ENCODE measurements at regions not wholly inside any gene's neighbourhood (a gene's known extent, or its start where the extent isn't known, plus 50 kb on each side); places are given as distances from the start of the nearest gene placed in this dataset.

GRCh38 chr5:155952486-155953089 is 374.4 kb upstream of the SGCD start:
- no peak for TF ChIP-seq CTCF (IDR thresholded peaks at IDR 0.05; ENCODE audit: insufficient read depth, low read depth, low read length)
- TF ChIP-seq EZH2 (IDR thresholded peaks at IDR 0.05; ENCODE audit: insufficient read depth, low read length), result no peak

Measured in astrocyte (in vitro differentiated cells and primary cell).